GM23338 (cell line): ENCODE measurements at regions not wholly inside any gene's neighbourhood (a gene's known extent, or its start where the extent isn't known, plus 50 kb on each side); places are given as distances from the start of the nearest gene placed in this dataset.

ENCODE experiments used
- ATAC-seq: fragments of 200-7000 bp; cut with Tn5 transposase; 3 replicates; pipeline ENCODE4 v1.9.1; 2020
- DNase-seq: peaks from one replicate; pipeline ENCODE4 v3.0.0-alpha.2; 2015; ENCODE audit warnings: low spot score
- H2AFZ ChIP-seq: fragments of 200-600 bp; sonication (generic); 2 replicates; pipeline ENCODE4 v1.8.0; 2016; ENCODE audit warnings: antibody characterized with exemption, mild to moderate bottlenecking, moderate library complexity
- H3F3A ChIP-seq: fragments of 200-600 bp; sonication (generic); replicated peaks from 2 replicates; pipeline ENCODE4 v1.8.0; 2017; ENCODE audit warnings: antibody characterized with exemption, mixed run types, low read depth
- H3K27ac ChIP-seq: fragments of 200-600 bp; sonication (generic); 2 replicates; pipeline ENCODE4 v1.6.1; 2016; ENCODE audit warnings: low read depth
- H3K27me3 ChIP-seq: fragments of 200-600 bp; sonication (generic); 2 replicates; pipeline ENCODE4 v1.8.0; 2016; ENCODE audit warnings: mild to moderate bottlenecking, mixed run types, moderate library complexity; ENCODE audit not compliant: insufficient read depth
- H3K36me3 ChIP-seq: fragments of 200-600 bp; sonication (generic); 2 replicates; pipeline ENCODE4 v1.8.0; 2016; ENCODE audit warnings: mild to moderate bottlenecking; ENCODE audit not compliant: insufficient read depth
- H3K4me1 ChIP-seq: fragments of 200-600 bp; sonication (generic); 2 replicates; pipeline ENCODE4 v1.8.0; 2016; ENCODE audit warnings: mild to moderate bottlenecking, moderate library complexity; ENCODE audit not compliant: insufficient read depth
- H3K4me2 ChIP-seq: fragments of 200-600 bp; sonication (generic); 2 replicates; pipeline ENCODE4 v1.7.1; 2017; ENCODE audit warnings: mixed run types
- H3K4me3 ChIP-seq: fragments of 200-600 bp; sonication (generic); 2 replicates; pipeline ENCODE4 v1.6.1; 2016; ENCODE audit warnings: mixed run types
- H3K79me2 ChIP-seq: fragments of 200-600 bp; sonication (generic); replicated peaks from 2 replicates; pipeline ENCODE4 v1.8.0; 2017; ENCODE audit warnings: mild to moderate bottlenecking; ENCODE audit not compliant: insufficient read depth
- H3K9me2 ChIP-seq: fragments of 200-600 bp; sonication (generic); 2 replicates; pipeline ENCODE4 v1.8.0; 2017; ENCODE audit not compliant: insufficient read depth
- H4K20me1 ChIP-seq: fragments of 200-600 bp; sonication (generic); replicated peaks from 2 replicates; pipeline ENCODE4 v1.8.0; 2017; ENCODE audit warnings: mild to moderate bottlenecking; ENCODE audit not compliant: insufficient read depth
- H3K27ac Mint-ChIP-seq: 2 replicates; pipeline ENCODE4 v1.8.0; 2020; ENCODE audit warnings: inconsistent platforms, mild to moderate bottlenecking, moderate library complexity, mixed read lengths
- H3K27me3 Mint-ChIP-seq: 3 replicates; pipeline ENCODE4 v1.8.0; 2022; ENCODE audit warnings: low read depth, mild to moderate bottlenecking, moderate library complexity, mixed read lengths, inconsistent platforms; ENCODE audit not compliant: insufficient read depth, poor library complexity
- H3K36me3 Mint-ChIP-seq: 3 replicates; pipeline ENCODE4 v1.8.0; 2021; ENCODE audit warnings: low read depth, mild to moderate bottlenecking, inconsistent platforms, moderate library complexity, mixed read lengths
- H3K4me1 Mint-ChIP-seq: 3 replicates; pipeline ENCODE4 v1.8.0; 2020; ENCODE audit warnings: mild to moderate bottlenecking, inconsistent platforms, mixed read lengths
- H3K4me3 Mint-ChIP-seq: 3 replicates; pipeline ENCODE4 v1.8.0; 2021; ENCODE audit warnings: moderate library complexity, mild to moderate bottlenecking, inconsistent platforms, mixed read lengths
- H3K9me3 Mint-ChIP-seq: 3 replicates; pipeline ENCODE4 v1.8.0; 2020; ENCODE audit warnings: moderate library complexity, mild to moderate bottlenecking, inconsistent platforms, mixed read lengths
- EZH2 ChIP-seq: fragments of 200-600 bp; sonication (generic); IDR thresholded peaks from one replicate; pipeline ENCODE4 v1.8.0; 2017; ENCODE audit warnings: antibody characterized with exemption, mild to moderate bottlenecking, low read depth; ENCODE audit not compliant: unreplicated experiment
- EZH2phosphoT487 ChIP-seq: fragments of 200-600 bp; sonication (generic); IDR thresholded peaks from one replicate; pipeline ENCODE4 v1.8.1; 2018; ENCODE audit warnings: antibody characterized with exemption; ENCODE audit not compliant: unreplicated experiment
- NANOG ChIP-seq: IDR thresholded peaks from 2 replicates; pipeline ENCODE4 v1.6.1; 2016; ENCODE audit warnings: antibody characterized with exemption, borderline replicate concordance
- POLR2AphosphoS5 ChIP-seq: IDR thresholded peaks from 2 replicates; pipeline ENCODE4 v1.6.1; 2016; ENCODE audit warnings: antibody characterized with exemption, low read depth
- TF ChIP-seq, protein P1 (sequence below): fragments of 250-450 bp; sonication (Bioruptor Pico); IDR thresholded peaks from 2 replicates; pipeline ENCODE4 v1.5.0; 2020; ENCODE audit warnings: mild to moderate bottlenecking, moderate library complexity
- TF ChIP-seq, protein P2 (sequence below), 2 experiments: fragments of 200-600 bp in 1 of 2; sonication (generic) in 1 of 2; conservative IDR thresholded peaks; 2 replicates each; pipeline versions ENCODE4 v1.5.1 to v1.6.1; 2016 to 2017; ENCODE audit warnings: antibody characterized with exemption in 2 of 2, low read depth in 2 of 2, mild to moderate bottlenecking in 2 of 2, moderate library complexity in 1 of 2

GRCh38 chr1:41975850-41976569 lies 57.3 kb upstream of the HIVEP3 start (continued):
- TF ChIP-seq, protein P1, sequence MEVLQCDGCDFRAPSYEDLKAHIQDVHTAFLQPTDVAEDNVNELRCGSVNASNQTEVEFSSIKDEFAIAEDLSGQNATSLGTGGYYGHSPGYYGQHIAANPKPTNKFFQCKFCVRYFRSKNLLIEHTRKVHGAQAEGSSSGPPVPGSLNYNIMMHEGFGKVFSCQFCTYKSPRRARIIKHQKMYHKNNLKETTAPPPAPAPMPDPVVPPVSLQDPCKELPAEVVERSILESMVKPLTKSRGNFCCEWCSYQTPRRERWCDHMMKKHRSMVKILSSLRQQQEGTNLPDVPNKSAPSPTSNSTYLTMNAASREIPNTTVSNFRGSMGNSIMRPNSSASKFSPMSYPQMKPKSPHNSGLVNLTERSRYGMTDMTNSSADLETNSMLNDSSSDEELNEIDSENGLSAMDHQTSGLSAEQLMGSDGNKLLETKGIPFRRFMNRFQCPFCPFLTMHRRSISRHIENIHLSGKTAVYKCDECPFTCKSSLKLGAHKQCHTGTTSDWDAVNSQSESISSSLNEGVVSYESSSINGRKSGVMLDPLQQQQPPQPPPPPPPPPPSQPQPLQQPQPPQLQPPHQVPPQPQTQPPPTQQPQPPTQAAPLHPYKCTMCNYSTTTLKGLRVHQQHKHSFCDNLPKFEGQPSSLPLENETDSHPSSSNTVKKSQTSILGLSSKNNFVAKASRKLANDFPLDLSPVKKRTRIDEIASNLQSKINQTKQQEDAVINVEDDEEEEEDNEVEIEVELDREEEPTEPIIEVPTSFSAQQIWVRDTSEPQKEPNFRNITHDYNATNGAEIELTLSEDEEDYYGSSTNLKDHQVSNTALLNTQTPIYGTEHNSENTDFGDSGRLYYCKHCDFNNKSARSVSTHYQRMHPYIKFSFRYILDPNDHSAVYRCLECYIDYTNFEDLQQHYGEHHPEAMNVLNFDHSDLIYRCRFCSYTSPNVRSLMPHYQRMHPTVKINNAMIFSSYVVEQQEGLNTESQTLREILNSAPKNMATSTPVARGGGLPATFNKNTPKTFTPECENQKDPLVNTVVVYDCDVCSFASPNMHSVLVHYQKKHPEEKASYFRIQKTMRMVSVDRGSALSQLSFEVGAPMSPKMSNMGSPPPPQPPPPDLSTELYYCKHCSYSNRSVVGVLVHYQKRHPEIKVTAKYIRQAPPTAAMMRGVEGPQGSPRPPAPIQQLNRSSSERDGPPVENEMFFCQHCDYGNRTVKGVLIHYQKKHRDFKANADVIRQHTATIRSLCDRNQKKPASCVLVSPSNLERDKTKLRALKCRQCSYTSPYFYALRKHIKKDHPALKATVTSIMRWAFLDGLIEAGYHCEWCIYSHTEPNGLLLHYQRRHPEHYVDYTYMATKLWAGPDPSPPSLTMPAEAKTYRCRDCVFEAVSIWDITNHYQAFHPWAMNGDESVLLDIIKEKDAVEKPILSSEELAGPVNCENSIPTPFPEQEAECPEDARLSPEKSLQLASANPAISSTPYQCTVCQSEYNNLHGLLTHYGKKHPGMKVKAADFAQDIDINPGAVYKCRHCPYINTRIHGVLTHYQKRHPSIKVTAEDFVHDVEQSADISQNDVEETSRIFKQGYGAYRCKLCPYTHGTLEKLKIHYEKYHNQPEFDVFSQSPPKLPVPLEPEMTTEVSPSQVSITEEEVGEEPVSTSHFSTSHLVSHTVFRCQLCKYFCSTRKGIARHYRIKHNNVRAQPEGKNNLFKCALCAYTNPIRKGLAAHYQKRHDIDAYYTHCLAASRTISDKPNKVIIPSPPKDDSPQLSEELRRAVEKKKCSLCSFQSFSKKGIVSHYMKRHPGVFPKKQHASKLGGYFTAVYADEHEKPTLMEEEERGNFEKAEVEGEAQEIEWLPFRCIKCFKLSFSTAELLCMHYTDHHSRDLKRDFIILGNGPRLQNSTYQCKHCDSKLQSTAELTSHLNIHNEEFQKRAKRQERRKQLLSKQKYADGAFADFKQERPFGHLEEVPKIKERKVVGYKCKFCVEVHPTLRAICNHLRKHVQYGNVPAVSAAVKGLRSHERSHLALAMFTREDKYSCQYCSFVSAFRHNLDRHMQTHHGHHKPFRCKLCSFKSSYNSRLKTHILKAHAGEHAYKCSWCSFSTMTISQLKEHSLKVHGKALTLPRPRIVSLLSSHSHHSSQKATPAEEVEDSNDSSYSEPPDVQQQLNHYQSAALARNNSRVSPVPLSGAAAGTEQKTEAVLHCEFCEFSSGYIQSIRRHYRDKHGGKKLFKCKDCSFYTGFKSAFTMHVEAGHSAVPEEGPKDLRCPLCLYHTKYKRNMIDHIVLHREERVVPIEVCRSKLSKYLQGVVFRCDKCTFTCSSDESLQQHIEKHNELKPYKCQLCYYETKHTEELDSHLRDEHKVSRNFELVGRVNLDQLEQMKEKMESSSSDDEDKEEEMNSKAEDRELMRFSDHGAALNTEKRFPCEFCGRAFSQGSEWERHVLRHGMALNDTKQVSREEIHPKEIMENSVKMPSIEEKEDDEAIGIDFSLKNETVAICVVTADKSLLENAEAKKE (CRISPR knock-in tag): no peak
- TF ChIP-seq EZH2phosphoT487 (no peak), POLR2AphosphoS5 (no peak)

- H2AFZ ChIP-seq: no peak overlapping the region
- no peak overlapping the region for H3K27ac ChIP-seq
- Mint-ChIP-seq H3K9me3 (no peaks in the 10 kb centered on the region), H3K4me3 (no peak overlapping the region), H3K27me3 (peaks cover 11% of the 10 kb centered on the region), H3K27ac (no peak overlapping the region), H3K4me1 (peaks cover 4% of the 10 kb centered on the region), H3K36me3 (no peaks in the 10 kb centered on the region)
- no peak for ATAC-seq
- DNase-seq: no peak
- H3K9me2 ChIP-seq: 0 out of 2 replicates have a peak, but pooled peaks cover 19% of the 10 kb centered on the region
- no peaks in the 10 kb centered on the region; the same call in 1 of the 2 replicates for H3K4me1 ChIP-seq
- no peak overlapping the region for H3K4me3 ChIP-seq
- no peaks in the 10 kb centered on the region for H3F3A ChIP-seq
- H3K4me2 ChIP-seq: no peak overlapping the region
- H3K36me3 ChIP-seq: no peaks in the 10 kb centered on the region
- H3K27me3 ChIP-seq: no peaks in the 10 kb centered on the region
- no peaks in the 10 kb centered on the region for H3K79me2 ChIP-seq
- H4K20me1 ChIP-seq: no peaks in the 10 kb centered on the region
- TF ChIP-seq, protein P2, sequence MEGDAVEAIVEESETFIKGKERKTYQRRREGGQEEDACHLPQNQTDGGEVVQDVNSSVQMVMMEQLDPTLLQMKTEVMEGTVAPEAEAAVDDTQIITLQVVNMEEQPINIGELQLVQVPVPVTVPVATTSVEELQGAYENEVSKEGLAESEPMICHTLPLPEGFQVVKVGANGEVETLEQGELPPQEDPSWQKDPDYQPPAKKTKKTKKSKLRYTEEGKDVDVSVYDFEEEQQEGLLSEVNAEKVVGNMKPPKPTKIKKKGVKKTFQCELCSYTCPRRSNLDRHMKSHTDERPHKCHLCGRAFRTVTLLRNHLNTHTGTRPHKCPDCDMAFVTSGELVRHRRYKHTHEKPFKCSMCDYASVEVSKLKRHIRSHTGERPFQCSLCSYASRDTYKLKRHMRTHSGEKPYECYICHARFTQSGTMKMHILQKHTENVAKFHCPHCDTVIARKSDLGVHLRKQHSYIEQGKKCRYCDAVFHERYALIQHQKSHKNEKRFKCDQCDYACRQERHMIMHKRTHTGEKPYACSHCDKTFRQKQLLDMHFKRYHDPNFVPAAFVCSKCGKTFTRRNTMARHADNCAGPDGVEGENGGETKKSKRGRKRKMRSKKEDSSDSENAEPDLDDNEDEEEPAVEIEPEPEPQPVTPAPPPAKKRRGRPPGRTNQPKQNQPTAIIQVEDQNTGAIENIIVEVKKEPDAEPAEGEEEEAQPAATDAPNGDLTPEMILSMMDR (conservative IDR thresholded peaks at IDR 0.05; ENCODE audit: low read depth in 2 of 2): no peak
- TF ChIP-seq, protein P1 (CRISPR knock-in tag): no peak
- TF ChIP-seq NANOG (no peak), POLR2AphosphoS5 (no peak), EZH2 (no peak)
Observed at GRCh38 chr1:41975121-41975520, 56.4 kb upstream of the HIVEP3 start.
